Suprapubic skin (tissue), 4 donors: ENCODE measurements at regions not wholly inside any gene's neighbourhood (a gene's known extent, or its start where the extent isn't known, plus 50 kb on each side); places are given as distances from the start of the nearest gene placed in this dataset.

Experiments
- DNase-seq, 2 donors: peaks; one replicate each; pipeline ENCODE4 v3.0.0-alpha.2; 2019; ENCODE audit warnings: low spot score in 2 of 2
- H3K27ac ChIP-seq: fragments of 200-600 bp; sonication (generic); one replicate; pipeline ENCODE4 v1.5.1; 2019
- H3K27me3 ChIP-seq: fragments of 200-600 bp; sonication (generic); one replicate; pipeline ENCODE4 v1.5.1; 2019
- H3K36me3 ChIP-seq: fragments of 200-600 bp; sonication (generic); one replicate; pipeline ENCODE4 v1.5.1; 2019
- H3K4me1 ChIP-seq: fragments of 200-600 bp; sonication (generic); one replicate; pipeline ENCODE4 v1.5.1; 2019
- H3K4me3 ChIP-seq: fragments of 200-600 bp; sonication (generic); one replicate; pipeline ENCODE4 v1.5.1; 2019; ENCODE audit warnings: mild to moderate bottlenecking
- H3K9me3 ChIP-seq: fragments of 200-600 bp; sonication (generic); one replicate; pipeline ENCODE4 v1.5.1; 2019
- EP300 ChIP-seq: sonication (generic); formaldehyde crosslinking; IDR thresholded peaks from one replicate; pipeline ENCODE4 v1.6.1; 2017; ENCODE audit warnings: antibody characterized with exemption
- POLR2A ChIP-seq, 2 donors: fragments of 450-650 bp; IDR thresholded peaks; one replicate each; pipeline ENCODE4 v1.6.1; 2017; ENCODE audit warnings: antibody characterized with exemption in 2 of 2, mild to moderate bottlenecking in 2 of 2, moderate library complexity in 2 of 2
- POLR2AphosphoS5 ChIP-seq, 3 donors: sonication (generic); formaldehyde crosslinking; IDR thresholded peaks; one replicate each; pipeline ENCODE4 v1.6.1; 2017; ENCODE audit warnings: antibody characterized with exemption in 3 of 3
- WGBS: methylation state at CpG from one replicate; pipeline ENCODE4 v1.1.5; 2018; 5-methylcytosine and 5-hydroxymethylcytosine counted together
- TF ChIP-seq, protein P1 (sequence below), 2 donors: fragments of 200-600 bp in 1 of 2; fragments of 450-650 bp in 1 of 2; sonication (generic) in 1 of 2; IDR thresholded peaks; one replicate each; pipeline ENCODE4 v1.5.1; 2016 to 2019; ENCODE audit warnings: antibody characterized with exemption in 2 of 2, mild to moderate bottlenecking in 1 of 2, moderate library complexity in 1 of 2

DNA sequence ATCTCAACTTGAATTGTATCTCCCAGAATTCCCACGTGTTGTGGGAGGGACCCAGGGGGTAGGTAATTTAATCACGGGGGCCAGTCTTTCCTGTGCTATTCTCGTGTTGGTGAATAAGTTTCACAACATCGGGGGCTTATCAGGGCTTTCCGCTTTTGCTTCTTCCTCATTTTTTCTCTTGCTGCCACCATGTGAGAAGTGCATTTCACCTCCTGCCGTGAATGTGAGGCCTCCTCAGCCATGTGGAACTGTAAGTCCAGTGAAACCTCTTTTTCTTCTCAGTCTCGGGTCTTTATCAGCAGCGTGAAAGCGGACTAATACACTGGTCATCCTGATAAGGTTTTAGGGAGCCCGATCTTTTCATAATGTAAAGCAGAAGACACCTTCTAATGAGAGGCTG, 687.0 kb upstream of the FTMT start:
- 74% methylated on average over 10 of the region's 10 CpGs for WGBS
- Histone ChIP-seq H3K27ac (no peak overlapping the region), H3K36me3 (no peaks in the 10 kb centered on the region), H3K4me1 (no peaks in the 10 kb centered on the region), H3K4me3 (no peak overlapping the region), H3K27me3 (no peaks in the 10 kb centered on the region), H3K9me3 (no peaks in the 10 kb centered on the region)
- DNase-seq: no peak
- TF ChIP-seq, protein P1, sequence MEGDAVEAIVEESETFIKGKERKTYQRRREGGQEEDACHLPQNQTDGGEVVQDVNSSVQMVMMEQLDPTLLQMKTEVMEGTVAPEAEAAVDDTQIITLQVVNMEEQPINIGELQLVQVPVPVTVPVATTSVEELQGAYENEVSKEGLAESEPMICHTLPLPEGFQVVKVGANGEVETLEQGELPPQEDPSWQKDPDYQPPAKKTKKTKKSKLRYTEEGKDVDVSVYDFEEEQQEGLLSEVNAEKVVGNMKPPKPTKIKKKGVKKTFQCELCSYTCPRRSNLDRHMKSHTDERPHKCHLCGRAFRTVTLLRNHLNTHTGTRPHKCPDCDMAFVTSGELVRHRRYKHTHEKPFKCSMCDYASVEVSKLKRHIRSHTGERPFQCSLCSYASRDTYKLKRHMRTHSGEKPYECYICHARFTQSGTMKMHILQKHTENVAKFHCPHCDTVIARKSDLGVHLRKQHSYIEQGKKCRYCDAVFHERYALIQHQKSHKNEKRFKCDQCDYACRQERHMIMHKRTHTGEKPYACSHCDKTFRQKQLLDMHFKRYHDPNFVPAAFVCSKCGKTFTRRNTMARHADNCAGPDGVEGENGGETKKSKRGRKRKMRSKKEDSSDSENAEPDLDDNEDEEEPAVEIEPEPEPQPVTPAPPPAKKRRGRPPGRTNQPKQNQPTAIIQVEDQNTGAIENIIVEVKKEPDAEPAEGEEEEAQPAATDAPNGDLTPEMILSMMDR (IDR thresholded peaks at IDR 0.05): no peak
- TF ChIP-seq POLR2AphosphoS5 (IDR thresholded peaks at IDR 0.05) (no peak), POLR2A (IDR thresholded peaks at IDR 0.05) (no peak), EP300 (no peak)

DNA sequence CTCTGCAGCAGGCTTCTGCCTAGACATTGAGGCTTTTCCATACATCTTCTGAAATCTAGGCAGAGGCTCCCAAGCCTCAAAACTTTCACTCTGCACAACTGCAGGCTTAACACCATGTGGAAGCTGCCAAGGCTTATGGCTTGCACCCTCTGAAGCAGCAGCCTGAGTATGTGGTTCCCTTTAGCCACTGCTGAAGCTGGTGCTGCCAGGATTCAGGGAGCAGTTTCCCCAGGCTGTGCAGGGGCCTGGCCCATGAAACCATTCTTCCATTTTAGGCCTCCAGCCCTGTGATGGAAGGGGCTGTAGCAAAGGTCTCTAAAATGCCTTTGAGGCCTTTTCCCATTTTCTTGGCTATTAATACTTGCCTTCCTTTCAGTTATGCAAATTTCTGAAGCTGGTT, 680.3 kb upstream of the FTMT start:
- no peak overlapping the region for H3K4me3 ChIP-seq
- H3K27me3 ChIP-seq: no peaks in the 10 kb centered on the region
- H3K9me3 ChIP-seq: no peaks in the 10 kb centered on the region
- no peaks in the 10 kb centered on the region for H3K36me3 ChIP-seq
- TF ChIP-seq EP300: no peak
- TF ChIP-seq, protein P1 (IDR thresholded peaks at IDR 0.05): no peak
- TF ChIP-seq POLR2A (IDR thresholded peaks at IDR 0.05): no peak
- no peak for TF ChIP-seq POLR2AphosphoS5 (IDR thresholded peaks at IDR 0.05)
- peaks cover 5% of the 10 kb centered on the region for H3K4me1 ChIP-seq
- H3K27ac ChIP-seq: no peak overlapping the region
- DNase-seq: no peak

DNA sequence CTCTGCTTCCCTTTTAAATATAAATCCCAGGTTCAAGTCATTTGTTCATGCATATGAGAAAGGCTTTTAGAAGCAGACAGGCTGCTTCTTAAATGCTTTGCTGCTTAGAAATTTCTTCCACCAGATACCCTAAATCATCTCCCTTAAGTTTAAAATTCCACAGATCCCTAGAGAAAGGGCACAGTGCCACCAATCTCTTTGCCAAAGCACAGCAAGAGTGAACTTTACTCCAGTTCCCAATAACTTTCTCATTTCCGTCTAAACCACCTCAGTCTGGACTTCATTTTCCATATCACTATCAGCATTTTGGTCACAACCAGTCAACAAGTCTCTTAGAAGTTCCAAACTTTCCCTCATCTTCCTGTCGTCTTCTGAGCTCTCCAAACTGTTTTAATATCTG, 679.8 kb upstream of the FTMT start:
- Histone ChIP-seq H3K27me3 (no peaks in the 10 kb centered on the region), H3K9me3 (no peaks in the 10 kb centered on the region), H3K4me1 (peaks cover 5% of the 10 kb centered on the region), H3K36me3 (no peaks in the 10 kb centered on the region), H3K4me3 (no peak overlapping the region), H3K27ac (no peak overlapping the region)
- 43% methylated on average over 2 of the region's 2 CpGs for WGBS
- TF ChIP-seq EP300 (no peak), POLR2AphosphoS5 (IDR thresholded peaks at IDR 0.05) (no peak), POLR2A (IDR thresholded peaks at IDR 0.05) (no peak)
- TF ChIP-seq, protein P1 (IDR thresholded peaks at IDR 0.05): no peak
- no peak for DNase-seq

DNA sequence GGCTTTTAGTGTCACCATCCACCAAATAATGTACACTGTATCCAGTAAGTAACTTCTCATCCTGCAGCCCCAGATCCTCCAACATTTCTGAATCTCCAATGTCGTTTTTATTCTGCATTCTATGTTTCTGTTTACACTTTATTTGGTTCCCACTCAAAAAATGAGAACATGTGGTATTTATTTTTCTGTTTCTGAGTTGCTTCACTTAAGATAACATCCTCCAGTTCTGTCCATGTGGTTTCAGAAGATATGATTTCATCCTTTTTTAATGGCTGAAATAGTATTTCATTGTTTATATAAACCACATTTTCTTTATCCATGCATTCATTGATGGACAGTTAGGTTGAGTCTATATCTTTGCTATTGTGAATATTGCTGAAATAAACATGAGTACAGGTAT, 677.3 kb upstream of the FTMT start:
- Histone ChIP-seq H3K27ac (no peak overlapping the region), H3K36me3 (no peaks in the 10 kb centered on the region), H3K4me1 (peaks cover 5% of the 10 kb centered on the region), H3K27me3 (no peaks in the 10 kb centered on the region), H3K4me3 (no peak overlapping the region), H3K9me3 (no peaks in the 10 kb centered on the region)
- 20% methylated on average over 1 of the region's 1 CpG for WGBS
- TF ChIP-seq, protein P1 (IDR thresholded peaks at IDR 0.05): no peak
- no peak for TF ChIP-seq EP300
- TF ChIP-seq POLR2AphosphoS5 (IDR thresholded peaks at IDR 0.05): no peak
- TF ChIP-seq POLR2A (IDR thresholded peaks at IDR 0.05): no peak
- no peak for DNase-seq

DNA sequence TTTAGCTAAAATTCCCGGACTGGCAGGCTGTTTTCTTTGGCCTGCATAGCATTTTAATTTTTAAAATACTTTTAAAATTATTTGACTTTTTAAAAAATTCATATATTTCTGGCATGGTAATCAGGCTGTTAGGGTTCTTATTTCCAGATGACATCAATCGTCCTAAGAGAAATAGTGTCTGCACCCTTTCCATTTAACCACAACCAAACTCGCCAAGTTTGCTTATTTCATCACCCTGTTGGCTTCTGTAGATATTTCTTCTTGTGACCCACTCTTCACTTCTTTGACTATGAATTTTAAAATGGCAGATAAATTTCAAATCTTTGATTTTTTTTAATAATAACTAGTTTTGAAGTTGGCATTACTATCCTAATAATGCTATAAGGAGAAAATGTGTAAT, 675.7 kb upstream of the FTMT start:
- no peak overlapping the region for H3K4me3 ChIP-seq
- peaks cover 5% of the 10 kb centered on the region for H3K4me1 ChIP-seq
- DNase-seq: no peak
- WGBS: 67% methylated on average over 3 of the region's 3 CpGs
- H3K27me3 ChIP-seq: no peaks in the 10 kb centered on the region
- no peaks in the 10 kb centered on the region for H3K36me3 ChIP-seq
- TF ChIP-seq POLR2A (IDR thresholded peaks at IDR 0.05) (no peak), POLR2AphosphoS5 (IDR thresholded peaks at IDR 0.05) (no peak), EP300 (no peak)
- TF ChIP-seq, protein P1 (IDR thresholded peaks at IDR 0.05): no peak
- no peaks in the 10 kb centered on the region for H3K9me3 ChIP-seq
- no peak overlapping the region for H3K27ac ChIP-seq
